HFFc6 (cell line): ENCODE measurements at regions not wholly inside any gene's neighbourhood (a gene's known extent, or its start where the extent isn't known, plus 50 kb on each side); places are given as distances from the start of the nearest gene placed in this dataset.

Experiments
- DNase-seq: peaks from one replicate; pipeline ENCODE4 v3.0.0-alpha.2; 2018
- H3K27ac Mint-ChIP-seq: 2 replicates; pipeline ENCODE4 v1.8.0; 2020; ENCODE audit warnings: mild to moderate bottlenecking, mixed read lengths
- H3K27me3 Mint-ChIP-seq: 2 replicates; pipeline ENCODE4 v1.8.0; 2021; ENCODE audit warnings: mild to moderate bottlenecking, moderate library complexity, mixed read lengths; ENCODE audit not compliant: insufficient read depth
- H3K36me3 Mint-ChIP-seq: 2 replicates; pipeline ENCODE4 v1.8.0; 2021; ENCODE audit warnings: low read depth, mixed read lengths
- H3K4me1 Mint-ChIP-seq: 2 replicates; pipeline ENCODE4 v1.8.0; 2020; ENCODE audit warnings: low read depth, mixed read lengths
- H3K4me3 Mint-ChIP-seq: 2 replicates; pipeline ENCODE4 v1.8.0; 2020; ENCODE audit warnings: mild to moderate bottlenecking, moderate library complexity, mixed read lengths
- H3K9me3 Mint-ChIP-seq: 2 replicates; pipeline ENCODE4 v1.8.0; 2020; ENCODE audit warnings: mild to moderate bottlenecking, mixed read lengths
- TF ChIP-seq, protein P1 (sequence below): fragments of 200-600 bp; sonication (generic); IDR thresholded peaks from 2 replicates; pipeline ENCODE4 v1.5.0; 2021; ENCODE audit warnings: antibody characterized with exemption, mild to moderate bottlenecking

DNA sequence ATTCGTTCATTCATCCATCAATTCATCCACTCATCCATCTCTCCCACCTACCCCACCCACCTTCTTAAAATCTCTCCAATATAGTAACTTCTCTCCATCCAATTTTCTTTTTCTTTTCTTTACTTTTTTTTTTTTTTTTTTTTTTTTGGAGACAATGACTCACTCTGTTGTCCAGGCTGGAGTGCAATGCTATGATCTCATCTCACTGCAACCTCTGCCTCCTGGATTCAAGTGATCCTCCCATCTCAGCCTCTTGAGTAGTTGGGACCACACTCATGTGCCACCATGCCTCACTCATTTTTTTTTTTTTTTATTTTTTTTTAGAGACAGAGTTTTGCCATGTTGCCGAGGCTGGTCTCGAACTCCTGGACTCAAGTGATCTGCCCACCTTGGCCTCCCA lies 118.4 kb downstream of the SUDS3 start:
- H3K9me3 Mint-ChIP-seq = peaks cover 2% of the 10 kb centered on the region; the same call in 1 of the 2 replicates
- H3K4me3 Mint-ChIP-seq = no peak overlapping the region
- TF ChIP-seq, protein P1, sequence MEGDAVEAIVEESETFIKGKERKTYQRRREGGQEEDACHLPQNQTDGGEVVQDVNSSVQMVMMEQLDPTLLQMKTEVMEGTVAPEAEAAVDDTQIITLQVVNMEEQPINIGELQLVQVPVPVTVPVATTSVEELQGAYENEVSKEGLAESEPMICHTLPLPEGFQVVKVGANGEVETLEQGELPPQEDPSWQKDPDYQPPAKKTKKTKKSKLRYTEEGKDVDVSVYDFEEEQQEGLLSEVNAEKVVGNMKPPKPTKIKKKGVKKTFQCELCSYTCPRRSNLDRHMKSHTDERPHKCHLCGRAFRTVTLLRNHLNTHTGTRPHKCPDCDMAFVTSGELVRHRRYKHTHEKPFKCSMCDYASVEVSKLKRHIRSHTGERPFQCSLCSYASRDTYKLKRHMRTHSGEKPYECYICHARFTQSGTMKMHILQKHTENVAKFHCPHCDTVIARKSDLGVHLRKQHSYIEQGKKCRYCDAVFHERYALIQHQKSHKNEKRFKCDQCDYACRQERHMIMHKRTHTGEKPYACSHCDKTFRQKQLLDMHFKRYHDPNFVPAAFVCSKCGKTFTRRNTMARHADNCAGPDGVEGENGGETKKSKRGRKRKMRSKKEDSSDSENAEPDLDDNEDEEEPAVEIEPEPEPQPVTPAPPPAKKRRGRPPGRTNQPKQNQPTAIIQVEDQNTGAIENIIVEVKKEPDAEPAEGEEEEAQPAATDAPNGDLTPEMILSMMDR = no peak
- peaks cover 3% of the 10 kb centered on the region; the same call in 1 of the 2 replicates for H3K27me3 Mint-ChIP-seq
- DNase-seq = peak; percentile 4
- no peak overlapping the region for H3K27ac Mint-ChIP-seq
- no peaks in the 10 kb centered on the region for H3K36me3 Mint-ChIP-seq
- H3K4me1 Mint-ChIP-seq = no peaks in the 10 kb centered on the region

DNA sequence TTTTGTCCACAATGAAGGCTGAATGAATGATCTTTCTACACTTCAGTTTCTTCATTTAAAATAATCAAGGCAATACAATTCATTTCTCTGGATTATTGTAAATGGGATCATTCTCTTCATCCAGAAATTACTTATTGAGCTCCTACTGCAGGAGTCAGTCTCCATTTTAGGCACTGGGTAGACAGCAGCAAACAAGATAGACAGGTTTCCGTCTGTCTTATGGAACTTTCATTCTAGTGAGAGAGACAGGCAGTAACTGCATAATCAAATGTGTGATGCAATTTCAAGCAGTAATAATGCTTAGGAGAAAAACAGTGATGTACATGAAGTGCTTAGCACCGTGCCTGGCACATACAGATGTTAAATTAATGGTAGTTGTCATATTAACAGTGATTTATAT lies 118.9 kb downstream of the SUDS3 start:
- Mint-ChIP-seq H3K9me3 (peaks cover 4% of the 10 kb centered on the region; the same call in 1 of the 2 replicates), H3K4me3 (no peak overlapping the region), H3K27me3 (peaks cover 3% of the 10 kb centered on the region; the same call in 1 of the 2 replicates), H3K36me3 (no peaks in the 10 kb centered on the region), H3K27ac (no peak overlapping the region), H3K4me1 (no peaks in the 10 kb centered on the region)
- no peak for DNase-seq
- TF ChIP-seq, protein P1 = no peak

DNA sequence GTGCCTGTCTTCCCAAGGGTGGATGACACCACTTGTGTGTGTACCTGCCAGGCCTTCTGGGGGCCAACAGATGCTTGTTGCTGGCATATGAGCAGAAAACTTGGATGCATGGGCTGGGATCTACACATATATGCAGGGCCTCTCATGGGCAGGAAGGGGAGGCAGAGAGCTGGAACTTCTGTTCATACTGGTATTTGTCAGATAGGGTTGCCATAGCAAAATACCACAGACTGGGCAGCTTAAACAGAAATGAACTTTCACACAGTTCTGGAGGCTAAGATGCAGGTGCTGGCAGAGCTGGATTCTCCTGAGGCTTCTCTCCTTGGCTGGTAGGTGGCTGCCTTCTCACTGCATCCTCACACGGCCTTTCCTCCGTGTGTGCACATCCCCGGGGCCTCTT lies 121.8 kb downstream of the SUDS3 start:
- H3K4me3 Mint-ChIP-seq = no peak overlapping the region
- peaks cover 4% of the 10 kb centered on the region; the same call in 1 of the 2 replicates for H3K9me3 Mint-ChIP-seq
- TF ChIP-seq, protein P1 = no peak
- H3K4me1 Mint-ChIP-seq = no peaks in the 10 kb centered on the region
- H3K27me3 Mint-ChIP-seq = 0 out of 2 replicates have a peak, but pooled peaks cover 2% of the 10 kb centered on the region
- DNase-seq = peak; percentile 11
- H3K36me3 Mint-ChIP-seq = no peaks in the 10 kb centered on the region
- no peak overlapping the region for H3K27ac Mint-ChIP-seq

DNA sequence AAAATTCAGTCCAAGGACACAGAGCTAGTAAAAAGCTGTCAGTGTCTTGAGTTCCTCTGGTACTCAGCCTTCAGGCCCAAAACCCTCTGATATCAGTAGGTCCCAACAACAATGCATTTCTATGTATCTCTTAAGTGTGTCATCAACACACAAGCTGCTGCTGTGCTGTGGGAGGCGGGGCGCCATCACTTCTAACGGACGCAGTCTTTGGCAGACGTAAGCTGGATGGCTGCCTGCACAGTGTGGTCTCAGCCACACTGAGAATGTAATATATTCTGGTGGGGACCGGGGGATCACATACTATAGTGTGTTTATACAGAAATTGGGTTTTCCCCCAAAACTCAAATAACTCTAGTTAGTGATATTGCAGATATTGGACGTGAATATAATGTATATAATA lies 123.9 kb downstream of the SUDS3 start:
- TF ChIP-seq, protein P1 = no peak
- no peak for DNase-seq
- peaks cover 4% of the 10 kb centered on the region; the same call in 1 of the 2 replicates for H3K9me3 Mint-ChIP-seq
- H3K27me3 Mint-ChIP-seq = peaks cover 2% of the 10 kb centered on the region; the same call in 1 of the 2 replicates
- no peak overlapping the region for H3K4me3 Mint-ChIP-seq
- no peaks in the 10 kb centered on the region for H3K36me3 Mint-ChIP-seq
- H3K27ac Mint-ChIP-seq = no peak overlapping the region
- H3K4me1 Mint-ChIP-seq = no peaks in the 10 kb centered on the region

DNA sequence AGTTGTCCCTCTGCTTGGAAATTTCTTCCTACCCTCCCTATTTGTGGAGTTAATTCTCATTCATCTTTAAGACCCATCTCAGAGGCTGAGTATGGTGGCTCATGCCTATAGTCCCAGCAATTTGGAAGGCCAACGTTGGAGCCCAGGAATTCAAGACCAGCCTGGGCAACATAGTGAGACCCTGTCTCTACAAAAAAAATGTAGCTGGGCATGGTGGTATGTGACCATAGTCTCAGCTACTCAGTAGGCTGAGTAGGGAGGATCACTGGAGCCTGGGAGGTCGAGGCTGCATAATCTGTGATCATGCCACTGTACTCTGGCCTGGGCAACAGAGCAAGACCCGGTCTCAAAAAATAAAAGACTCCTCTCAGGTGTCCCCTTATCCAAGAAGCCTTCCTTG lies 125.1 kb downstream of the SUDS3 start:
- no peaks in the 10 kb centered on the region; the same call in 1 of the 2 replicates for H3K27me3 Mint-ChIP-seq
- no peaks in the 10 kb centered on the region for H3K4me1 Mint-ChIP-seq
- H3K36me3 Mint-ChIP-seq = no peaks in the 10 kb centered on the region
- no peak overlapping the region for H3K27ac Mint-ChIP-seq
- H3K4me3 Mint-ChIP-seq = no peak overlapping the region
- no peak for DNase-seq
- peaks cover 4% of the 10 kb centered on the region; the same call in 1 of the 2 replicates for H3K9me3 Mint-ChIP-seq
- TF ChIP-seq, protein P1 = no peak

DNA sequence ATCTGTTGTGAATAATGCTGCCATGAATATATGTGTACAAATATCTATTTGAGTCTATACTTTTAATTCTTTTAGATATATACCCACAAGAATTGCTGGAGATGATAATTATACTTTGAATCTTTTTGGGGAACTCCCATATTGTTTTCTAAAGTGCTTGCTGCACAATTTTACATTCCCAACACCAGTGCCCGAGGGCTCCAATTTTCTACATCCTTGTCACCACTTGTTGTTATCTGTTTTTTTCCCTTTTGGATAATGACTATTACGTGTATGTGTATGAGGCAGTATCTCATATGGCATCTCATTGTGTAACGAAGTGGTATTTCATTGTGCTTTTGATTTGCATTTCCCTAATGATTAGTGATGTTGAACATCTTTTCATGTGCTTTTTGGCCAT lies 127.1 kb downstream of the SUDS3 start:
- H3K27me3 Mint-ChIP-seq = no peaks in the 10 kb centered on the region; the same call in 1 of the 2 replicates
- no peak overlapping the region for H3K27ac Mint-ChIP-seq

More for the DNA sequence above, 127.1 kb downstream of the SUDS3 start:
- DNase-seq = no peak
- Mint-ChIP-seq H3K9me3 (peaks cover 6% of the 10 kb centered on the region; the same call in 1 of the 2 replicates), H3K4me1 (no peaks in the 10 kb centered on the region), H3K36me3 (no peaks in the 10 kb centered on the region), H3K4me3 (no peak overlapping the region)
- TF ChIP-seq, protein P1 = no peak
